HG03469 (cell line): ENCODE measurements at regions not wholly inside any gene's neighbourhood (a gene's known extent, or its start where the extent isn't known, plus 50 kb on each side); places are given as distances from the start of the nearest gene placed in this dataset.
"Not testable (repeated sequence)": the region's sequence is repeated elsewhere in the genome, so short reads cannot be mapped to it uniquely, and the experiment has no call there.

Source experiments
- ATAC-seq: cut with Tn5 transposase; IDR thresholded peaks from one replicate; pipeline ENCODE4 v1.9.1; 2021; ENCODE audit warnings: mild to moderate bottlenecking, moderate library complexity, moderate number of reproducible peaks; ENCODE audit not compliant: unreplicated experiment

DNA sequence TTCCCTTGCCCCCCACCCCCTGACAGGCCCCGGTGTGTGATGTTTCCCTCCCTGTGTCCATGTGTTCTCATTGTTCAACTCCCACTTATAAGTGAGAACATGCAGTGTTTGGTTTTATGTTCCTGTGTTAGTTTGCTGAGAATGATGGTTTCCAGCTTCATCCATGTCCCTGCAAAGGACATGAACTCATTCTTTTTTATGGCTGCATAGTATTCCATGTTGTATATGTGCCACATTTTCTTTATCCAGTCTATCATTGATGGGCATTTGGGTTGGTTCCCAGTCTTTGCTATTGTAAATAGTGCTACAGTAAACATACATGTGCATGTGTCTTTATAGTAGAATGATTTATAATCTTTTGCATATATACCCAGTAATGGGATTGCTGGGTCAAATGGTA lies 287.4 kb downstream of the UTRN start:
- not testable (repeated sequence) for ATAC-seq

DNA sequence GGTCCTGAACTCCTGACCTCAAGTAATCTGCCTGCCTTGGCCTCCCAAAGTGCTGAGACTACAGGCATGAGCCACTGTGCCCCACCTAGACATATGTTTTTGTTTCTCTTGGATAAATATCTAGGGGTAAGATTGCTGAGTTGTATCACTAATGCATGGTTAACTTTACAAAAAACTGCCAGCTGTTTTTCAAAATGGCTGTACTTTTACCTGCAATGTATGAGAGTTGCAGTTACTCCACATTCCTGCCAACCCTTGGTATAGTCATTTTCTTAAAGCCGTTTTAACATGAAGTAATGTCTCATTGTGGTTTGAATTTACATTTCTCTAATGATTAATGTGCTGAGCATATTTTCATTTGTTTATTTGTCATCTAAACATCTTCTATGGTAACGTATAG lies 289.7 kb downstream of the UTRN start:
- no peak for ATAC-seq

DNA sequence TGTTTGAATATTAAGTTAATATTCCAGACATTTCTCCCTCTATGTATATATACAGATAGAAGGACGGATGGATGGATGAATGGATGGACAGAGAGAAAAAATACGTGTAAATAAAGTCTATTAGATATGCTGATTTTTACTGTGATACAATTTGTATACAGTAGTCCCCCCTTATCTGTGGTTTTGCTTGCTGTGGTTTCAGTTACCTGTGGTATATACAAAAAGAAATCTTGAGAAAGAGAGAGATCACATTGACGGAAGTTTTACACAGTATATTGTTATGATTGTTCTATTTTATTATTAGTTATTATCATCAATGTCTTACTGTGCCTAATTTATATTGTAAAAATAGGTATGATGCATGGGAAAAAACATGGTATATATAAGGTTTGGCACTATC lies 290.2 kb downstream of the UTRN start:
- ATAC-seq = no peak

GRCh38 chr6:144576871-144577270 lies 291.7 kb downstream of the UTRN start:
- ATAC-seq = no peak

DNA sequence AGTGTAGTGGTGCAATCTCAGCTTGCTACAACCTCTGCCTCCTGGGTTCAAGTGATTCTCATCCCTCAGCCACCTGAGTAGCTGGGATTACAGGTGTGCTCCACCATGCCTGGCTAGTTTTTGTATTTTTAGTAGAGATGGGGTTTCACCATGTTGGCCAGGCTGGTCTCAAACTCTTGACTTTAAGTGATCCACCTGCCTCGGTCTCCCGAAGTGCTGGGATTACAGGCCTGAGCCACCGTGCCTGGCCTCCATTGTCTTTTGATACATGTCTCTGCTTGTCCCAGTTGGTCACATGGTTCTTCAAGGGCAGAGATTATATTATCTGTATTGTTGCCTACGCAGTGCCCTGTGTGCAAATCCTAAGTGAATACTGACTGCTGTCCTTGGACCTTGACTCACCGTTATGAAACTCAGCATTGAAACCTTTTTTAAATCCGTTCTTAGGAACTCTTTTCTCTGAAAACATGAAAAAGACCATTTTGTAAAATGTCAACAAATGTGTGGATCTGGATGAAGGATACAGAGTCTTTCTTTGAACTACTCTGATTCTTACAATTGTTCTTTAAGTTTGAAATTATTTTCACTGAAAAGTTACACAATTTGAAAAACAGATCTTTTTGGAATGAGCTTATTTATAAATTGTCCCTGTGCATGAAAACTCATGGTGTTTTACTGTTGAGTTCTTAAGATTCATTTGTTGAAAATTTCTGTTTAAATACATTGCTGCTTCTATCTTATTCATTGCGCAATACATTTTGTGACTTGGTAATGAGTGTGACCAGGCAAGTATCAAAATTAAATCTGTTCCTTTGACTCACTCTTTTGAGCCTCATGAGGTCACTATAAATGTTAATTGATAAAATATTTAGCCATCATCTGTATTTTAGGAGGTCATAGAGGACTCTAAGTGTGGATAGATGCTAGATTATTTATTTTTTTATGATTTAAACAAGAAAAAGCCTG lies 293.5 kb downstream of the UTRN start:
- ATAC-seq = no peak

DNA sequence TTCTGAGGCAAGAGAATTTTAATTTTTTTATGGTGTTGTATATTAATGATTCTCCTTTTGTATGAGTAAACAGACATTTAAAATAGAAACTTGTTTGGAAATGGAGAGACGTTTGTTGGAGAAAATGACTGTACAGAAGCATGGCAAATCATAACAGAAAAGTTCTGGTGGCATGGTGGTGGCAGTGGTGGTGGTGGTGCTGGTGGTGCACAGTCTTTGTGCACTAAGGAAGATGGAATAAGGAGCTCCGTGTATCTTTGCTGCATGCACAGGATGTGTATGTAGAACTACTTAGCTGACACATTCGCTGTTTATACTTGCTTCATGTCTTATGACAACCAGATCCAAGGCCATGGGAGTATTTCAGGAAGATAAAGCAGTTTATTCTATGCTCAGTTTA lies 294.9 kb downstream of the UTRN start:
- ATAC-seq = no peak

- ATAC-seq = no peak
These were observed 295.6 kb downstream of the UTRN start for GRCh38 chr6:144580771-144581170.

GRCh38 chr6:144581812-144582537 lies 296.8 kb downstream of the UTRN start:
- ATAC-seq = no peak

DNA sequence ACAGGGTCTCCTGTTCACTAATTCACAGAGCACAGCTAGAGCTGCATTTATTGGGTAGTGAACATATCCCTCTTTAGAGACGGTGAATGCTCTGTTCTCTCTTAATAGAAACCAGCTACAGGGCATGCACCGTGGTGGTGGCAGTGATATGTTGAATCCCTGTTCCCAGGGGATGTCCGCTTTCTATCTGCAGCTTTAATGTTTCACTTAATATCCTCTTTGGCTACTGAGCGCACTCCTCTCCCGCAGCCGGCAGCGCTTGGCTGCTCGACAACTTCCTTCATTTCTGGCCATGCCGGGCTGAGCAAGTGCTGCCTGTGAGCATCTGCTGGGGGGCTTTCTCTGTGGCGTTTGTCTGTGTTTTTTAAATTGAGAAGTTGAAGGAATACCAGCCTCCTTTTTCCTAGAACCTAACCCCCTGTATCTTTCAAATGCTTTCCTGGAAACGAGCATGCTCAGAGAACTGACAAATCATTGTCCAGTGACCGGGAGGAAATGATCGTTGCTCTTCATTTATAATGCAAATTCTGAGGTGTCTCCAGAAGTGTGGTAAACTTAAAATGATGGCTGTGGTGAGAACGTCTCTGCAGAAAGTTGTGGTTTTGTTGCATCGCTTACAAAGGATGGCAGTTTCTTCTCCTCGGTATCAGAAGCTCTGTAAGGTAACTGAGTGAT lies 297.9 kb downstream of the UTRN start:
- ATAC-seq = peak; percentile 85

- ATAC-seq = no peak
These were observed 298.4 kb downstream of the UTRN start for GRCh38 chr6:144583614-144583954.

GRCh38 chr6:144585217-144585814 lies 300.2 kb downstream of the UTRN start:
- ATAC-seq = no peak

GRCh38 chr6:144586986-144587385 lies 301.9 kb downstream of the UTRN start:
- no peak for ATAC-seq

GRCh38 chr6:144588697-144589325 lies 303.7 kb downstream of the UTRN start:
- ATAC-seq = peak; percentile 56

GRCh38 chr6:144590532-144590931 lies 305.4 kb downstream of the UTRN start:
- ATAC-seq = no peak

DNA sequence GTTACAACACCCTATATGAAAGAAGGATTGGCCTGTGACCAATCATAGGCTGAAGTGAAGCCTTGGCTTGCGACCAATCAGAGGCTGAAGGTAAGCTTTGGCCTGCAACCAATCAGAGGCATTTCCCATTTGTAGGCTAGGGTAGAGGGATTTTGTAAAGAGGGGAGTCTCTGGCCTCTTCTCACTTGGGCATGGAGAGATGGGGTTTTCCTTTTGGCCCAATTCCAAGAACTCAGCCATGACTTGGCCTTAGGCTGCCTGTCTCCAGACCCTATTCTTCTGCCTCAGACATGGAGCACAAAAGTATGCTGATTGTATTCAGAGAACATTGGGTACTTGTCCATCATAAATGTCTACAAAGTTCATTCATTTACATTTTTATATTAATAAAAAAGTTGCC lies 308.3 kb downstream of the UTRN start:
- no peak for ATAC-seq

DNA sequence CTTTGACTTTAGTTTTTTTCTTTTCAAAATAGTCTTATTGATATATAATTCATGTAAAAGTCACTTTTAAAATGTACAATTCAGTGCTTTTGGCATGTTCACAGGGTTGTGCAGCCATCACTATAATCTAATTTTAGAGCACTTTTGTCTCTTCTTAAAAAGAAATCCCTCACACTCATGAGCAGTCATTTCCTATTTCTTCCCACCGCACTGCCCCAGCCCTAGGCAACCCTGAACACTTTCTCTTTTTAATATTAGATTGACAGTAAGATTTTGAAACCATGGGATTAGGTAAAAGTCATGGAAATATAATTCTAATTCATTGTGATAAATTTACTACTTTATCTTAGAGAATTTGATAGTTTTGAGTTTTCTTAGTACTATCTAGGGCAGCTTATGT lies 309.4 kb downstream of the UTRN start:
- no peak for ATAC-seq

GRCh38 chr6:144595266-144595665 lies 310.1 kb downstream of the UTRN start:
- ATAC-seq = no peak

DNA sequence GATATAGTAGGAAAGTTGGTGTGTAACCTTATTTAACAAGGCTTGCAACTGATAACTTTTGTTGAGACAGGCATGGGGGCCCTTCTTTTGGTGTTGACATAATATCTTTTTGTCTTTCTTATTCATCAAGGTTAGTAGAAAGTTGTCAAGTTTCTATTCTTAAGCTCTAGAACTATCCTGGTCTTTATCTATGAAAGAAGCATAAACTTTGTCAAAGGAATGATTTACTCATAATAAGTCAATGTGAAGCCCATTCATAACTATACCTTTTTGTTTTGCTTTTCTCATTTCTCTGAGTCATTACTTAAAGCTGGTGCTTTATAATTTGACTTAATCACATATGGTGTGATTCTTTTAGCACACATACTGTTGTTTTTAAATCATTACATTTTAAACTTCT lies 312.4 kb downstream of the UTRN start:
- ATAC-seq = no peak

- ATAC-seq = no peak
These were observed 314.5 kb downstream of the UTRN start for GRCh38 chr6:144599615-144600014.

DNA sequence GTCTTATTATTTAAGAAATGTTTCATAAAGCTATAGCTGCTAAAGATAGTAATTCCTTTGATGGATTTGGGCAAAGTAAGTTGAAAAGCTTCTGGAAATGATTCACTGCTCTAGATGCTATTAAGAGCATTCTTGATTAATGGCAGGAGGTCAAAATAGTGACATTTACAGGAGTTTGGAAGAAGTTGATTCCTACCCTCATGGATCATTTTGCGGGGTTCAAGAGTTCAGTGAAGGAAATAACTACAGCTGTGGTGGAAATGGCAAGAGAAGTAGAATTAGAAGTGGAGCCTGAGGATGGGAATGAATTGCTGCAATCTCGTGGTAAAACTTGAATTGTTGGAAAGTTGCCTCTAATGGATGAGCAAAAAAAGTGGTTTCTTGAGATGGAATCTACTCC lies 316.1 kb downstream of the UTRN start:
- ATAC-seq = no peak
